OCI-LY3 (cell line): ENCODE measurements at regions not wholly inside any gene's neighbourhood (a gene's known extent, or its start where the extent isn't known, plus 50 kb on each side); places are given as distances from the start of the nearest gene placed in this dataset.

Experiments
- EZH2phosphoT487 ChIP-seq: fragments of 200-600 bp; shearing (Covaris generic); IDR thresholded peaks from 2 replicates; pipeline ENCODE4 v1.6.1; 2018; ENCODE audit warnings: antibody characterized with exemption, mixed run types, low read depth
- TF ChIP-seq, protein P1 (sequence below): fragments of 200-600, 300-600 bp; sonication (generic); IDR thresholded peaks from 2 replicates; pipeline ENCODE4 v1.5.1; 2014; ENCODE audit warnings: antibody characterized with exemption, low read length, low read depth

DNA sequence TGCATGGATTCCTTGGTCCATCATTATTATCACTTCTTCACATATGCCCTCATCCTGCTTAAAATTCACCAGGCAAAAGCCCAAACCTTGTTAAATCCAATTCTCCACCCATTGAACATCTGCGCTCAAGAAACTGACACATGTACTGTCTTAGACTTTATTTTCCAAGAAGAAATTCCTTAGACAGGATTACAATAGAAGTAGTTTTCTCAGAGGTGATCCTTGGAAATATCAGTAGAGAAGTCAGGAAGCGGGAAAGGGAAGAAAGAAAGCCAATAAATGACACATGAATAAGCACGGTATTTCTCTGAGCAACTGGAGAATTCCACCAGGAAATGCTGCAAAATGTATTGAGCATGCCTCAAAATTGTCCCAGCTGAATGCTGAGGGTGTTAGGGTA, 90.2 kb downstream of the FOXD1 start:
- TF ChIP-seq, protein P1, sequence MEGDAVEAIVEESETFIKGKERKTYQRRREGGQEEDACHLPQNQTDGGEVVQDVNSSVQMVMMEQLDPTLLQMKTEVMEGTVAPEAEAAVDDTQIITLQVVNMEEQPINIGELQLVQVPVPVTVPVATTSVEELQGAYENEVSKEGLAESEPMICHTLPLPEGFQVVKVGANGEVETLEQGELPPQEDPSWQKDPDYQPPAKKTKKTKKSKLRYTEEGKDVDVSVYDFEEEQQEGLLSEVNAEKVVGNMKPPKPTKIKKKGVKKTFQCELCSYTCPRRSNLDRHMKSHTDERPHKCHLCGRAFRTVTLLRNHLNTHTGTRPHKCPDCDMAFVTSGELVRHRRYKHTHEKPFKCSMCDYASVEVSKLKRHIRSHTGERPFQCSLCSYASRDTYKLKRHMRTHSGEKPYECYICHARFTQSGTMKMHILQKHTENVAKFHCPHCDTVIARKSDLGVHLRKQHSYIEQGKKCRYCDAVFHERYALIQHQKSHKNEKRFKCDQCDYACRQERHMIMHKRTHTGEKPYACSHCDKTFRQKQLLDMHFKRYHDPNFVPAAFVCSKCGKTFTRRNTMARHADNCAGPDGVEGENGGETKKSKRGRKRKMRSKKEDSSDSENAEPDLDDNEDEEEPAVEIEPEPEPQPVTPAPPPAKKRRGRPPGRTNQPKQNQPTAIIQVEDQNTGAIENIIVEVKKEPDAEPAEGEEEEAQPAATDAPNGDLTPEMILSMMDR = no peak
- no peak for TF ChIP-seq EZH2phosphoT487
